ENCODE measurements at regions not wholly inside any gene's neighbourhood (a gene's known extent, or its start where the extent isn't known, plus 50 kb on each side); places are given as distances from the start of the nearest gene placed in this dataset.

DNA sequence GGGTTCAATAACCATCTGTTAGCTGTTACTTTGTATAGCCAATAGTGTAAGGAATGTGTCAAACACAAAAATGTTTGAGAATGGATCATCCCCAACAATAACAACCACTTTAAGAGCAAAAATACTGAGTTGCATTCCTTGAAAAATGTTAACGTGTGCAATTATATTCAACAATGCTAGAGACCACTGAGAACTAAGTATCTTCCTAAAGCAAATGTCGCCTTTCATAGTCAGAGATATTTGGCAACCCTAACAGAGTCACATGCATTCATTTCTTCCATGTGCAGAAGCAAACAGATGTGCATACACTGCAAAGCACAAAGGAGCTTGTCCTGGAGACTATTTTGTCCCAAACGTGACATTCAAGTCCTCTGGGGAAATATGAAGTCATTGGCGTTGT is 448.6 kb downstream of the GJA1 start:
- TF ChIP-seq, protein P1, sequence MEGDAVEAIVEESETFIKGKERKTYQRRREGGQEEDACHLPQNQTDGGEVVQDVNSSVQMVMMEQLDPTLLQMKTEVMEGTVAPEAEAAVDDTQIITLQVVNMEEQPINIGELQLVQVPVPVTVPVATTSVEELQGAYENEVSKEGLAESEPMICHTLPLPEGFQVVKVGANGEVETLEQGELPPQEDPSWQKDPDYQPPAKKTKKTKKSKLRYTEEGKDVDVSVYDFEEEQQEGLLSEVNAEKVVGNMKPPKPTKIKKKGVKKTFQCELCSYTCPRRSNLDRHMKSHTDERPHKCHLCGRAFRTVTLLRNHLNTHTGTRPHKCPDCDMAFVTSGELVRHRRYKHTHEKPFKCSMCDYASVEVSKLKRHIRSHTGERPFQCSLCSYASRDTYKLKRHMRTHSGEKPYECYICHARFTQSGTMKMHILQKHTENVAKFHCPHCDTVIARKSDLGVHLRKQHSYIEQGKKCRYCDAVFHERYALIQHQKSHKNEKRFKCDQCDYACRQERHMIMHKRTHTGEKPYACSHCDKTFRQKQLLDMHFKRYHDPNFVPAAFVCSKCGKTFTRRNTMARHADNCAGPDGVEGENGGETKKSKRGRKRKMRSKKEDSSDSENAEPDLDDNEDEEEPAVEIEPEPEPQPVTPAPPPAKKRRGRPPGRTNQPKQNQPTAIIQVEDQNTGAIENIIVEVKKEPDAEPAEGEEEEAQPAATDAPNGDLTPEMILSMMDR (IDR thresholded peaks at IDR 0.05; ENCODE audit: low read length) = no peak
- no peak for TF ChIP-seq EZH2 (IDR thresholded peaks at IDR 0.05; ENCODE audit: borderline replicate concordance, low read length)

Measured in OCI-LY1 (cell line).